Cardiac fibroblast (primary cell): ENCODE measurements at regions not wholly inside any gene's neighbourhood (a gene's known extent, or its start where the extent isn't known, plus 50 kb on each side); places are given as distances from the start of the nearest gene placed in this dataset.

ENCODE experiments used
- DNase-seq, 2 donors: peaks; one replicate each; pipeline versions ENCODE4 v3.0.0 to v3.0.0-alpha.2; 2010; ENCODE audit warnings: low read depth in 2 of 2
- H3K4me3 ChIP-seq, 2 donors: replicated peaks in 1 of 2; 1 replicate in 1 of 2; 2 replicates in 1 of 2; pipeline ENCODE4 v1.5.1; 2011; ENCODE audit warnings: low read depth in 2 of 2, low read length in 2 of 2, mild to moderate bottlenecking in 2 of 2, moderate library complexity in 1 of 2
- CTCF ChIP-seq: IDR thresholded peaks from one replicate; pipeline ENCODE4 v1.5.1; 2011; ENCODE audit warnings: low read depth, mild to moderate bottlenecking, low read length, inconsistent platforms

GRCh38 chr6:122202576-122203137 lies 196.8 kb upstream of the HSF2 start:
- no peak for TF ChIP-seq CTCF
- H3K4me3 ChIP-seq, result no peak overlapping the region
- no peak for DNase-seq

DNA sequence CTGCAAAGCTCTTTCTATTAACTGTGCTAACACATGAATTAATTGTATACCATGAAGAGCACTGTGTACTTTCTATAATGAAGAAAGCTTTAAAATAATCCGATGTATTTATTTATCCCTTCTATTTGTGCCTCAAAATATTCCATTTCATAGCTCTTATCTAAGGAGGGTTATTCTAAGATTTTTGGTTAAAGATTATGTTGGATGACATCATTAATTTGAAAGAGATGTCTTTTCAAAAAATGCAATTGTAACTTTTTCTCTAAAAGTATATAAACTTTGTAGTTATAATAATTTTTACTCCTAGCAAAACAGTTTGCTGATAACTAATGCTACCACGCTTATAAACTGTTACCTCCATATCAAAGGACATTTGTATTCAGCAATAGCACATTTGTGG lies 192.4 kb upstream of the HSF2 start:
- no peak overlapping the region for H3K4me3 ChIP-seq
- no peak for DNase-seq
- no peak for TF ChIP-seq CTCF

DNA sequence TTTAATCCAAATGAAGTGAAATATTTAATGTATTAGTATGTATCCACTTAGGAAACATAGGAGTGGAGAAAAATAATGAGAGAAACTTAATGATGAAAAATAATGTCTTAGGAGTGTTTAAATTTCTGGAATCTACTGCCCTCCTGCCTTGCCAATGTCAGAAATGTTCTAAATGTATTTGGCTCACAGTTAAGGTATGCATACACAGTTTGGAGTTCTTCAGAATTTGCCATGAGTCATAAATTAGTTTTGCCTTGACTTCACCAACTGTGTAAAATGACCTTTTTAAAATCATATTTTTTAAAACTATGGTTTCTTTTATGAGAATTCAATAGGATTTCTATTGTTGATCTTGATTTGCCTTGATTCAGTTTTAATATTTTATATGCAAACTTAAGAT lies 191.7 kb upstream of the HSF2 start:
- no peak overlapping the region for H3K4me3 ChIP-seq
- no peak for DNase-seq
- no peak for TF ChIP-seq CTCF

DNA sequence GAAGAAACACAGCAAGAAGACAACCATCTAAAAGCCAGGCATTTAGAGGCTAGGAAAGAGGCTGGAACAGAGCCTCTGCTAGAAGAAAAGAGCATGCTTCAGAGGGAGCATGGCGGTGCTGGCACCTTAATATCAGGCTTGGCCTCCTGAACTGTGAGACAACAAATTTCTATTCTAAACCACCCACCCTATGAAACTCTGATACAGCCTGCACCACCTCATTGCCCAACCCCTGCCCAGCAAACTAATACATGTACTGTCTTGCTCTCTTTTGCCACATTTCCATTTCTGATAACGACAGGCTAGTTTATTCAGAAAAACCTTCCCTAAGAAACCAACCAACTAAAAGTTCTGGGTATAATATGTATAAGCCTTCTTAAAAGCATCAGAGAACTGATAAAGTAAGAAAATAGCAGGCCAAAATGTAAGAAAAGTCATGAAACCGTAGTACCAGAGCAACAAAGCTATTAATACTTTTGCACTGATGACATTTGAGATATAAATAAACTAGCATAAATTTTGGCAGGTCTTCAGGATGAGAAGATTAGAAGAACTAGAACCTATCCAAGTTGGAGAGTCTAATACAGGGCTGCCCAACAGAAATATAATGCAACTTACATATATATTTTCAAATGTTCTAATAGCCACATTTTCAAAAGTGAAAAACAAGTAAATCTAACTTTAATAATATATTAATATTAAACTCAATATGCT lies 184.7 kb upstream of the HSF2 start:
- H3K4me3 ChIP-seq, result no peak overlapping the region
- TF ChIP-seq CTCF, result no peak
- DNase-seq, result no peak

GRCh38 chr6:122220254-122220653 lies 179.2 kb upstream of the HSF2 start:
- no peak for TF ChIP-seq CTCF
- no peak overlapping the region for H3K4me3 ChIP-seq
- DNase-seq, result no peak

- DNase-seq, result no peak
- no peak overlapping the region for H3K4me3 ChIP-seq
- TF ChIP-seq CTCF, result no peak
Observed at GRCh38 chr6:122222761-122223160, 176.7 kb upstream of the HSF2 start.

- DNase-seq, result no peak
- no peak for TF ChIP-seq CTCF
- no peak overlapping the region for H3K4me3 ChIP-seq
Observed at GRCh38 chr6:122223251-122223650, 176.2 kb upstream of the HSF2 start.
